ENCODE measurements at regions not wholly inside any gene's neighbourhood (a gene's known extent, or its start where the extent isn't known, plus 50 kb on each side); places are given as distances from the start of the nearest gene placed in this dataset.
"Not testable (repeated sequence)": the region's sequence is repeated elsewhere in the genome, so short reads cannot be mapped to it uniquely, and the experiment has no call there.

DNA sequence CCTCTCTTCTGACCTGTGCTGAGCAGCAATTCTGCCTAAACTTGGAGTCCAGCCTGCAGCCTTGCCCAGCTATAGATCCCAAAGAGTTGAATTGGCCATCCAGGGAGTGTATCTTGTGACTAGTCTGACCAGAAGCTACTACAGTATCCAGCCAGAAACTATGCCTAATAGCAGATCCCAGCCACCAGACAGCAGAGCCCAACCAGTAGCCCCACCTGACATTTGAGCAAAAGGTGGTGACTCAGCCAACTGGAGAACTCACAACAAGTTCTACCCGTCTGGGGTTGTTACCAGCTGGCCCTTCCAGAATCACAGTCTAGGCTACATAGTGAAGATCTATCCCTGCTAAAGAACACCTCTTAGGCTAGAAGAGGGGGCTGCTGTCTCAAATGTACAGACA lies 315.0 kb downstream of the CRPPA start:
- FAIRE-seq: no peak

DNA sequence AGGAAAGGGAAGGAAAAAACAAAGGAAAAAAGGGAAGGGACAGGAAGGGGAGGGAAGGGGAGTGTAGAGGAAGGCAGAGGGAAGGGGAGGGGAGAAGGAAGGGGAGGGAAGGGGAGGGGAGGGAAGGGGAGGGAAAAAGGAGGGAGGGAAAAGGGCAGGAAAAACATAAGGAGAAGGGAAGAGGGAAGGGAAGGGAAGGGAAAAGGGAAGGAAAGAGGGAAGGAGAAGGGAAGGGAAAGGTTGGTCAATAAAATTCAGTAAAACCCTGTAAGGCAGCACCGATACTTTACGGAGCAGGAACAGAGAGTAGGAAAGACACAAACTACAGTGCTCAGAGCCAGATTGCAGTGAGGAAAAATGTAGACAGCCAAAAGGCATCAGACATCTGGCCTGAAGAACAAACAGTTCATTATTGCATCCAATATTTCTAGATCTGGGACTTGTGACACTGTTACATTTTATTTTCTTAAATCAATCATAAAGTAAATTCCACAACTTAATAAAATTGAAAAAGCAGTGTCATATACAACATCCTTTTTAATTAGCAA lies 322.0 kb downstream of the CRPPA start:
- DNase-seq (ENCODE audit: extremely low spot score, insufficient read length, low read depth) (no peak), FAIRE-seq (no peak)

More for the DNA sequence above, 315.0 kb downstream of the CRPPA start:
- DNase-seq (ENCODE audit: extremely low spot score, insufficient read length, low read depth): no peak

- DNase-seq (ENCODE audit: extremely low spot score, insufficient read length, low read depth): no peak
- no peak for FAIRE-seq
Observed at GRCh38 chr7:16098585-16099179, 322.7 kb downstream of the CRPPA start.

GRCh38 chr7:16098058-16098457 lies 323.3 kb downstream of the CRPPA start:
- FAIRE-seq: no peak
- DNase-seq (ENCODE audit: extremely low spot score, insufficient read length, low read depth): no peak

DNA sequence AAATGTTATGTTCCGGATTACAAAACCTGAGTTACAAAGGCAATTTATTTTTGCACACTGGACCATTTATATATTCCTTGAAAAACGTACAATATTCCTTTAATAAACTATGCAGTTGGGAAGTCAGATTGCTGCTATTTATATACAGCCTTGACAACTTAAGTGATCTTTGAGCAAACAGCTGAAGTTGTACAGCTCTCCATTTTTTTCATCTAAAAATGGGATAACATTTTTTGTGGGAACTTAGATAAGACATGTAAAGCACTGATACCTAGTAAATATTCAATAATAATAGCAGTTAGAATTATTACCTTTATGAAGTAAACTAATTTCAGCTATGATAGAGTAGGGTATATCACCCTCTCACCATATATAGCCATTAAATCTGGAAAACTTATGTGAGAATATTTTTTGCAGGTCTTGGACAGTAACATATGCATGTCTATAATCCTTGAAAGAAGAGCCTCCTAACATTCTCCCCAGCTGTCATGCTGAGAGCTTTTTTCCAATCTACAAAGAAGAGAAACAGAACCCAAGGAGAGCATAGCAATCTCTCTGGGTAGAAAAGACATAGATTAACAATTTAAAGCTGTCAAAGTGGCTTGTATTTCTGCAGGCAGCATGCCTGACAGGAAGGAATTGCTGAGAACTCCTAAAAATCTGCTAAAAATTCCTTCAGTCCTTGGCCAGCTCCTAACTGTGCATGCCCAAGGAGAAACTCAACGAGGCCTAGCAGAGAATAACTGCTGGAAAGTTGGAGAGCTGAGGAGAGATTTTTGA lies 326.0 kb downstream of the CRPPA start:
- FAIRE-seq (no peak), DNase-seq (ENCODE audit: extremely low spot score, insufficient read length, low read depth) (no peak)

- no peak for FAIRE-seq
Observed at GRCh38 chr7:16094651-16095050, 326.7 kb downstream of the CRPPA start.

DNA sequence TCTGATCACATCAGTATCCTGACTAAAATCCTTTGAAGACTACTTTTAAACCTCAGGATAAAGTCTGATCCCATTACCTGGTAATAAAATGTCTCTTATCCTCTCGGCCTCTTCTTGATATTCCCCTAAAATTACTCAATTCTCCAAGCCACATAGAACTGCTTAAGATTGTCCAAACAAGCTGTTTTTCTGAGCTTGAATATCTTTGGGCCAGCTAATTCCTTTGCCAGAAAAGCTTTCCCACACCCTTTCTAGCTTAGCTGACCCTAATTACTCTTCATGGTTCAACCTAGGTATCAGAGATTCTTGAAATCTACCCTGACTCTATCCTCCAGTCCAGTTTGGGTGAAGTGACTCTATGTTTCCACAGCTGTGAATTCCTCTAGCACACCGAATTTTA lies 328.6 kb downstream of the CRPPA start:
- DNase-seq (ENCODE audit: extremely low spot score, insufficient read length, low read depth) (no peak), FAIRE-seq (no peak)

More at GRCh38 chr7:16094651-16095050, 326.7 kb downstream of the CRPPA start:
- no peak for DNase-seq (ENCODE audit: extremely low spot score, insufficient read length, low read depth)

DNA sequence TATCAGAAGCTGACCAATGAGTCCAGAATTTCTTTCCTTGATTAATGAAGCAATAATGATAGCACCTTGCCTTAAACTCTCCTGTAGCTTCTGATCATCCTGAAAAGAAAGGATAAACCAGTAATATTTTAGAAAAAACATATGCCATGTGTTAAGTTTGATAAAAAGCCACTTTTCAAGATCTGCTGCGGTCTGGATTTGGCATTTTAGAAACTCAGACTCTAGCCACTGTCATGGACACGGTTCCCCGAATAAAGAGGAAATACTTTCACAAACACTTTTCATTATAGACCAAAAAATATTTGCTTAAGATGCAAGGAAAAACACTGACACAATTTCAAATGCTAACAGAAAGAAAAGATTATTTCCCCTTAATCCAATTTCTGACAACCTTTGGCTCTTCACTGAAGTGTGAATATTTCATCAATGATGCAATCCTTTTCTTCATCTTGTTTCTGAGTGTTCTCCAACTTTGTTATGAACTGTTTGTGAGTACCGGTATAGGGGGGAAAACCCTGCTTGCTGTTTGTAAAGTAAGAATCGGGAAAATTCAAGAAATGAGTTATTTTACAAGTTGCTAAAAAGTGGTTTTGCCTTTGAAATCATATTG lies 329.5 kb downstream of the CRPPA start:
- DNase-seq (ENCODE audit: extremely low spot score, insufficient read length, low read depth): no peak
- FAIRE-seq: no peak

GRCh38 chr7:16089801-16090200 lies 331.5 kb downstream of the CRPPA start:
- FAIRE-seq (no peak), DNase-seq (ENCODE audit: extremely low spot score, insufficient read length, low read depth) (no peak)

DNA sequence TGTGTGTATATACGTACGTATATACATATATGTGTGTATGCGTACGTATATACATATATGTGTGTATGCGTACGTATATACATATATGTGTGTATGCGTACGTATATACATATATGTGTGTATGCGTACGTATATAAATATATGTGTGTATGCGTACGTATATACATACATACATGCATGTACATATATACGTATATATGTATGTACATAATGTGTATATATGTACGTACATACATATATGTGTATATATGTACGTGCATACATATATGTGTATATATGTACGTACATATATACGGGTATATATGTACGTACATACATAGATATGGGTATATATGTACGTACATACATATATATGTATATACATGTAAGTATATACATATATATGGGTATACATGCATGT lies 332.1 kb downstream of the CRPPA start:
- no peak for DNase-seq (ENCODE audit: extremely low spot score, insufficient read length, low read depth)
- FAIRE-seq: no peak

GRCh38 chr7:16086743-16087142 lies 334.6 kb downstream of the CRPPA start:
- no peak for FAIRE-seq

GRCh38 chr7:16085780-16086179 lies 335.6 kb downstream of the CRPPA start:
- FAIRE-seq; DNase-seq (ENCODE audit: extremely low spot score, insufficient read length, low read depth): not testable (repeated sequence)

More at GRCh38 chr7:16086743-16087142, 334.6 kb downstream of the CRPPA start:
- DNase-seq (ENCODE audit: extremely low spot score, insufficient read length, low read depth): no peak

- no peak for FAIRE-seq
- no peak for DNase-seq (ENCODE audit: extremely low spot score, insufficient read length, low read depth)
Observed at GRCh38 chr7:16084875-16085274, 336.5 kb downstream of the CRPPA start.

GRCh38 chr7:16084370-16084769 lies 337.0 kb downstream of the CRPPA start:
- DNase-seq (ENCODE audit: extremely low spot score, insufficient read length, low read depth) (no peak), FAIRE-seq (no peak)

GRCh38 chr7:16083931-16084330 lies 337.4 kb downstream of the CRPPA start:
- DNase-seq (ENCODE audit: extremely low spot score, insufficient read length, low read depth) (no peak), FAIRE-seq (no peak)

DNA sequence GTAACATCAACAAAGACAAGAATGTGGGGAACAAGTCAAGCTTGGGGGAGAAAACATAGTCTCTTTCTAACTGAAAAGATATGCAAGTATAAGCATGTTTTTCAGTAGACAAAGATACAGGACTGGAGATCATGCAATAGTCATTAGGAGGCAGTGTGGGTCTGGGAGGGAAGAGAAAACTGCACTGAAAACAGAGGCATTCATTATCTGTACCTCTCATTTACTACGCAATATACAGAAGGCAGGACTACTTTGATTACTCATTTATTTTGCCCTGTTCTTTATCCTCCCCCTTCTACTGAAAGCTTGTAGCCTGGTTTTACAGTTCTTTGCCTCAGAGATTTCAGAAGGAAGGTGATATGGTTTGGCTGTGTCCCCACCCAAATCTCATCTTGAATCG lies 341.2 kb downstream of the CRPPA start:
- no peak for FAIRE-seq

DNA sequence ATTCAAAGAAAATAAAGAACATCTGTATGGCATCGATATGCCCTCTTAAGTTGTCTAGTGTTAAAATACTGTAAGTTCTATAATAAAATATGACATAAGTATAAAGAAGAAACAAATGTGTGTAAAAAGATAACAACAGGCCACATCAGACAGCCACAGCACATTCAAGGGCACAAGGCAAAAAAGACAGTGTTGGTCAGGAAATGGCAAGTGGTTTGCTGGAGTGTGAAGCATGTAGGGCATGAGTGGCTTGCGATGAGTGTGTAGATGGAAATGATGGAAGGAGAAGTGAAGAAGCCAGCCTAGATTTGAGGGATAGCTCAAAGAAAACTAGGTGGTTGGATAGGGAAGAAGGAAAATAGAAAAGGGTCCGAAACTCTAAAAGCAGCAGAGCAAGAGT lies 341.6 kb downstream of the CRPPA start:
- DNase-seq (ENCODE audit: extremely low spot score, insufficient read length, low read depth): no peak
- FAIRE-seq: no peak

More for the DNA sequence above, 341.2 kb downstream of the CRPPA start:
- DNase-seq (ENCODE audit: extremely low spot score, insufficient read length, low read depth): no peak

GRCh38 chr7:16078076-16078952 lies 343.0 kb downstream of the CRPPA start:
- peak; percentile 53 for FAIRE-seq
- DNase-seq (ENCODE audit: extremely low spot score, insufficient read length, low read depth): no peak

DNA sequence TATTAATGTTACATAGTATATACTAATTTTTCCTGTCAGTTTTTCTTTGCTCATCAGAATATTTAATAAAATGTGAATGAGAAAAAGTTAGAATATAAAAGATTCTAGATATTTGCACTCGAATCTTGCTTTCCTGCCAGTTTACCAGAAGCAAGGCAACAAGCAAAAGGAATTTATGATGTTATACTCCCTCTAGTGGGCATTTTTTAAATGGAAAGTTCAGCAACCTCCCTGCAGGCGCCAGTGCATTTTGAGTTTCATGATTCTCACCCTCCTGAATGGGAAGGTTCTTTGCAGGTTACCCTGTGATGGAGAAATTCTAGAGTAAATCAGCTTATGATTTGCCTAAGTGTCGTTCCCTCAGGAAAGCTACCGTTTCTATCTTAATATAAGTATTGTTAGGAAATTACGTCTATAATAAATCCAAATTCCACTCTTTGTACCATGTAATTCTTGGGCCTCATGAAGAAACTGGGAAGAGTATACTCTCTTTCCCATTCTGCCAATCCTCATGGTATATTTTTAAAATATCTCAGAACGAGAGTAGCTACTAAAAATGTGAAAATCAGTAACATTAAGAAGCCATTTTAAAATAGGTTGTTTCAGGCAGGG lies 350.0 kb downstream of the CRPPA start:
- no peak for DNase-seq (ENCODE audit: extremely low spot score, insufficient read length, low read depth)

DNA sequence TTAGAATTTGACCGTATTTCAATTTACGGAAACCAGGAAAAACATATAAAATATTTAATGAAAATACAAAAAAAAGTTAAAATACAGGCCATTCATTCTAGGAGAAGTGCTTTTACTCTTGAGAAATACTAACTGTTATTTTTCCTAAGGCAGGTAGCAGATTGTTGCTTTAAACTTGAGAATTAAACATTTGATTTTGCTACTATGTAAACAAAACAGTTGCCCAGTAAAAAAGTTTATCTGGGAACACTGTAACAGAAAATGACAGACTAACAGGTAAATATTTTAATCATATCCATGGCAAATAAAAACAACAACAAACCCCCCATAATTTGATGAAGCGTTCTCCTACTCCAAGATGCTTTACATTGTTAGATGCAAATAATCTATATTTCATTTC lies 350.5 kb downstream of the CRPPA start:
- FAIRE-seq (no peak), DNase-seq (ENCODE audit: extremely low spot score, insufficient read length, low read depth) (no peak)

More for the DNA sequence above, 350.0 kb downstream of the CRPPA start:
- FAIRE-seq: peak; percentile 80
